Memory B cell (primary cell): ENCODE measurements at regions not wholly inside any gene's neighbourhood (a gene's known extent, or its start where the extent isn't known, plus 50 kb on each side); places are given as distances from the start of the nearest gene placed in this dataset.
"Not testable (repeated sequence)": the region's sequence is repeated elsewhere in the genome, so short reads cannot be mapped to it uniquely, and the experiment has no call there.

Experiments used
- ATAC-seq: fragments of 150-1000 bp; cut with Tn5 transposase; 2 replicates; pipeline ENCODE4 v1.10.0; 2021; ENCODE audit warnings: low read depth, mild to moderate bottlenecking, moderate library complexity
- DNase-seq, 2 donors: peaks; one replicate each; pipeline ENCODE4 v3.0.0; 2022; ENCODE audit warnings: low spot score in 2 of 2
- H3K27ac Mint-ChIP-seq: one replicate; pipeline ENCODE4 v1.8.0; 2022; ENCODE audit warnings: mild to moderate bottlenecking, moderate library complexity, mixed read lengths
- H3K27me3 Mint-ChIP-seq: one replicate; pipeline ENCODE4 v1.8.0; 2022; ENCODE audit warnings: mixed read lengths
- H3K36me3 Mint-ChIP-seq: one replicate; pipeline ENCODE4 v1.8.0; 2022; ENCODE audit warnings: mild to moderate bottlenecking, mixed read lengths
- H3K4me1 Mint-ChIP-seq: one replicate; pipeline ENCODE4 v1.8.0; 2022; ENCODE audit warnings: mixed read lengths
- H3K4me3 Mint-ChIP-seq: one replicate; pipeline ENCODE4 v1.8.0; 2022; ENCODE audit warnings: mild to moderate bottlenecking, moderate library complexity, mixed read lengths
- H3K9me3 Mint-ChIP-seq: one replicate; pipeline ENCODE4 v1.8.0; 2022; ENCODE audit warnings: mixed read lengths

- H3K27ac Mint-ChIP-seq, H3K9me3 Mint-ChIP-seq, H3K4me1 Mint-ChIP-seq, DNase-seq, ATAC-seq, H3K27me3 Mint-ChIP-seq, H3K36me3 Mint-ChIP-seq, H3K4me3 Mint-ChIP-seq: not testable (repeated sequence)
These were observed 588.2 kb downstream of the AMY1C start for GRCh38 chr1:104337927-104338326.

GRCh38 chr1:104341944-104342343 is 592.2 kb downstream of the AMY1C start:
- Mint-ChIP-seq H3K4me1 (no peaks in the 10 kb centered on the region), H3K4me3 (no peak overlapping the region), H3K27ac (no peak overlapping the region)

GRCh38 chr1:104348277-104348676 is 598.6 kb downstream of the AMY1C start:
- H3K36me3 Mint-ChIP-seq: no peaks in the 10 kb centered on the region
- H3K27me3 Mint-ChIP-seq: no peaks in the 10 kb centered on the region
- H3K4me1 Mint-ChIP-seq: no peaks in the 10 kb centered on the region
- ATAC-seq (no peak), DNase-seq (no peak)
- H3K27ac Mint-ChIP-seq: no peak overlapping the region
- no peak overlapping the region for H3K4me3 Mint-ChIP-seq
- peaks cover 6% of the 10 kb centered on the region for H3K9me3 Mint-ChIP-seq

More at GRCh38 chr1:104341944-104342343, 592.2 kb downstream of the AMY1C start:
- DNase-seq: no peak
- ATAC-seq: no peak
- Mint-ChIP-seq H3K27me3 (peaks cover under 1% of the 10 kb centered on the region), H3K36me3 (no peaks in the 10 kb centered on the region), H3K9me3 (peaks cover 12% of the 10 kb centered on the region)

GRCh38 chr1:104353580-104353979 is 603.9 kb downstream of the AMY1C start:
- ATAC-seq (no peak), DNase-seq (no peak)
- Mint-ChIP-seq H3K27me3 (peaks cover 1% of the 10 kb centered on the region), H3K4me1 (no peaks in the 10 kb centered on the region), H3K4me3 (no peak overlapping the region), H3K27ac (no peak overlapping the region), H3K36me3 (no peaks in the 10 kb centered on the region), H3K9me3 (no peaks in the 10 kb centered on the region)

- no peaks in the 10 kb centered on the region for H3K9me3 Mint-ChIP-seq
- no peak overlapping the region for H3K4me3 Mint-ChIP-seq
- no peak for DNase-seq
- no peak overlapping the region for H3K27ac Mint-ChIP-seq
- no peak for ATAC-seq
- no peaks in the 10 kb centered on the region for H3K4me1 Mint-ChIP-seq
- H3K36me3 Mint-ChIP-seq: no peaks in the 10 kb centered on the region
- H3K27me3 Mint-ChIP-seq: peaks cover 3% of the 10 kb centered on the region
These were observed 608.4 kb downstream of the AMY1C start for GRCh38 chr1:104358086-104358485.

GRCh38 chr1:104358621-104359020 is 608.9 kb downstream of the AMY1C start:
- Mint-ChIP-seq H3K9me3 (no peaks in the 10 kb centered on the region), H3K4me3 (no peak overlapping the region), H3K27me3 (peaks cover 3% of the 10 kb centered on the region), H3K27ac (no peak overlapping the region), H3K36me3 (no peaks in the 10 kb centered on the region), H3K4me1 (no peaks in the 10 kb centered on the region)
- DNase-seq (no peak), ATAC-seq (no peak)

GRCh38 chr1:104378414-104378813 is 628.7 kb downstream of the AMY1C start:
- peaks cover 5% of the 10 kb centered on the region for H3K9me3 Mint-ChIP-seq
- no peaks in the 10 kb centered on the region for H3K27me3 Mint-ChIP-seq
- no peak overlapping the region for H3K27ac Mint-ChIP-seq
- ATAC-seq: no peak
- no peak overlapping the region for H3K4me3 Mint-ChIP-seq
- no peaks in the 10 kb centered on the region for H3K36me3 Mint-ChIP-seq
- DNase-seq: no peak
- no peaks in the 10 kb centered on the region for H3K4me1 Mint-ChIP-seq

- DNase-seq (no peak), ATAC-seq (no peak)
- Mint-ChIP-seq H3K9me3 (peaks cover 3% of the 10 kb centered on the region), H3K4me1 (no peaks in the 10 kb centered on the region), H3K27me3 (no peaks in the 10 kb centered on the region), H3K4me3 (no peak overlapping the region), H3K36me3 (no peaks in the 10 kb centered on the region), H3K27ac (no peak overlapping the region)
These were observed 630.3 kb downstream of the AMY1C start for GRCh38 chr1:104380003-104380402.

GRCh38 chr1:104387716-104388508 is 638.2 kb downstream of the AMY1C start:
- ATAC-seq (no peak), DNase-seq (no peak)
- H3K4me3 Mint-ChIP-seq: no peak overlapping the region
- peaks cover 3% of the 10 kb centered on the region for H3K4me1 Mint-ChIP-seq
- H3K36me3 Mint-ChIP-seq: no peaks in the 10 kb centered on the region
- no peaks in the 10 kb centered on the region for H3K9me3 Mint-ChIP-seq
- H3K27me3 Mint-ChIP-seq: no peaks in the 10 kb centered on the region
- H3K27ac Mint-ChIP-seq: no peak overlapping the region

GRCh38 chr1:104392552-104392951 is 642.9 kb downstream of the AMY1C start:
- Mint-ChIP-seq H3K4me3 (no peak overlapping the region), H3K36me3 (no peaks in the 10 kb centered on the region), H3K27ac (no peak overlapping the region), H3K9me3 (no peaks in the 10 kb centered on the region), H3K27me3 (no peaks in the 10 kb centered on the region), H3K4me1 (peaks cover 3% of the 10 kb centered on the region)
- DNase-seq (no peak), ATAC-seq (no peak)

- Mint-ChIP-seq H3K9me3 (no peaks in the 10 kb centered on the region), H3K36me3 (no peaks in the 10 kb centered on the region)
These were observed 652.5 kb downstream of the AMY1C start for GRCh38 chr1:104402178-104402577.

GRCh38 chr1:104403883-104404282 is 654.2 kb downstream of the AMY1C start:
- Mint-ChIP-seq H3K4me3 (no peak overlapping the region), H3K4me1 (no peaks in the 10 kb centered on the region), H3K27me3 (no peaks in the 10 kb centered on the region), H3K9me3 (no peaks in the 10 kb centered on the region), H3K27ac (no peak overlapping the region), H3K36me3 (no peaks in the 10 kb centered on the region)
- no peak for ATAC-seq
- DNase-seq: no peak

More at GRCh38 chr1:104402178-104402577, 652.5 kb downstream of the AMY1C start:
- ATAC-seq (no peak), DNase-seq (no peak)
- Mint-ChIP-seq H3K4me1 (no peaks in the 10 kb centered on the region), H3K27me3 (no peaks in the 10 kb centered on the region), H3K27ac (no peak overlapping the region), H3K4me3 (no peak overlapping the region)

GRCh38 chr1:104406728-104407127 is 657.0 kb downstream of the AMY1C start:
- Mint-ChIP-seq H3K9me3 (no peaks in the 10 kb centered on the region), H3K27ac (no peak overlapping the region), H3K36me3 (no peaks in the 10 kb centered on the region), H3K27me3 (no peaks in the 10 kb centered on the region), H3K4me1 (no peaks in the 10 kb centered on the region), H3K4me3 (no peak overlapping the region)
- DNase-seq (no peak), ATAC-seq (no peak)

GRCh38 chr1:104408268-104408667 is 658.6 kb downstream of the AMY1C start:
- H3K36me3 Mint-ChIP-seq: no peaks in the 10 kb centered on the region
- no peak overlapping the region for H3K4me3 Mint-ChIP-seq
- no peaks in the 10 kb centered on the region for H3K4me1 Mint-ChIP-seq
- H3K27ac Mint-ChIP-seq: no peak overlapping the region
- no peak for DNase-seq
- no peak for ATAC-seq
- H3K27me3 Mint-ChIP-seq: no peaks in the 10 kb centered on the region
- no peaks in the 10 kb centered on the region for H3K9me3 Mint-ChIP-seq

- H3K27ac Mint-ChIP-seq: no peak overlapping the region
- H3K4me1 Mint-ChIP-seq: no peaks in the 10 kb centered on the region
- H3K36me3 Mint-ChIP-seq: no peaks in the 10 kb centered on the region
- no peaks in the 10 kb centered on the region for H3K27me3 Mint-ChIP-seq
- H3K9me3 Mint-ChIP-seq: no peaks in the 10 kb centered on the region
- H3K4me3 Mint-ChIP-seq: no peak overlapping the region
- no peak for DNase-seq
- ATAC-seq: no peak
These were observed 685.6 kb downstream of the AMY1C start for GRCh38 chr1:104435255-104435654.
